HG03039 (cell line): ENCODE measurements at regions not wholly inside any gene's neighbourhood (a gene's known extent, or its start where the extent isn't known, plus 50 kb on each side); places are given as distances from the start of the nearest gene placed in this dataset.

Experiments
- ATAC-seq: cut with Tn5 transposase; IDR thresholded peaks from one replicate; pipeline ENCODE4 v1.9.1; 2021; ENCODE audit warnings: mild to moderate bottlenecking, moderate library complexity; ENCODE audit not compliant: unreplicated experiment

DNA sequence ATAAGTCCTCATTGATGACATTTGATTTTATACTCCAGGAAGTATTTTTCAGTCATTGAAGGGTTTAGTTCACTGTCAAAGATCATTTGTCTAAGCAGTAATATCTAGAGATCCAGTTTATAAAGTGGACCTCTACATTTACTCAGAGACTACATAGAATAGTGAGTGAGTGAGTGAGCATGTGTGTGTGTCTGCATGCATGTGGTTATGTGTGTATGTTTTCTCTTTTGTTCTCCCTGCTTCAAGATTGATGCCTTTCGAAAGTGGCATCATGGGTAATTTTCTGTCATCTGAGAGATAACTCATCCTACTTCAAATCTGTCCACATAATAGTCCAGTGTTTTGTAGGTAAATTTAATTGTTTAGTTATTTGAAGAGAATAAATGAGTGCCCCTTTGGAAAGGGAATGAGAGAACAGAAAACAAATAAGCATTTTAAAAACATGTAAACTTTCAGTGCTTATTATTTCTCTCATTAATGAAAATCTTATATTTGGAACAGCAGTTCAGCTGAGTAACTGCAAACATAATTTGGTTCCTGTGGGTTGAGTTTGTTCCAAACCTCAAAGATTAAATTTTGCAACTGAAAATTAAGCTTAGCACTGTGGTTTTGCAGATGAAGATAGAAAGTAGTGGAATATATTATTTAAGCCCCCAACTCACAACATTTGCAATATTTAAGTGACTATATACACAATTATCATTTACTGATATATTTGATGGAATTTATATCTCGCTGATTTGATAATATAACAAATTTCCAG is 1295.1 kb upstream of the C9orf72 start:
- ATAC-seq = no peak

GRCh38 chr9:28882529-28882928 is 1309.2 kb upstream of the C9orf72 start:
- ATAC-seq = no peak

DNA sequence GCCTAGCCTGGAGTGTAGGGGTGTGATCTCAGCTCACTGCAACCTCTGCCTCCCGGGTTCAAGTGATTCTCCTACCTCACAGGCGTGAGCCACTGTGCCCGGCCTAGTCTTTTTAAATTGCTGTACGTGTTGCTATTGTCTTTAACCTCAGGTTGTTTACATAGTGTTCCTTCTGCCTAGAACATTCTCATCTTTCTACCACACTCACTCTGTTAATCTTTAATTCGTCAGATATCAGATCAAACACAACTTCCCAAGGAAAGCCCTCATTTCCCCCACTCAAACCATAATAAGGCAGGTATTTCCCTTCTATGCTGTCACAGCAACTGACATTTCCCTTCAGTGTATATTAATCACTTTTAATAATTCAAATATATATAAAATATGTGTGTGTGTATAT is 1310.0 kb upstream of the C9orf72 start:
- ATAC-seq = no peak

GRCh38 chr9:28887188-28887884 is 1314.1 kb upstream of the C9orf72 start:
- no peak for ATAC-seq

GRCh38 chr9:28888806-28889205 is 1315.5 kb upstream of the C9orf72 start:
- ATAC-seq = no peak

GRCh38 chr9:28892538-28892937 is 1319.3 kb upstream of the C9orf72 start:
- ATAC-seq = no peak

- no peak for ATAC-seq
Measured at GRCh38 chr9:28899267-28899666, 1326.0 kb upstream of the C9orf72 start.

GRCh38 chr9:28899926-28900325 is 1326.6 kb upstream of the C9orf72 start:
- no peak for ATAC-seq

DNA sequence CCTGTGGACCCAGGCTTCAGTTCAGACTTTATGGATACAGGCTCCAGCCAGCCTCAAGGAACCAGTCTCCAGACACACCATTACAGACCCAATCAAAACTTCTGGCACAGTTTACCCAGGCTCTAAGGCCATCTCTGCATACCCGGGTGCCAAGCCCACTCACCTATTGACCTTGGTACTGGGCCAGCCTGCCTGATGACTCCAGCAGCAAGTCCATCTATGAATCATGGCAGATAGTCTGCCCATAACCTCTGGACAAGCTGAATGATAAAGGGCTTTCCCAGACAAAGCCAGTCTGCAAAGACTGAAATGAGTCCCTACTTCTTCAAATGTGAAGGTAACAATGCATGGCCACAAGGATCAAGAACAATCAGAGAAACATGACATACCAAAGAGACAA is 1327.1 kb upstream of the C9orf72 start:
- no peak for ATAC-seq

DNA sequence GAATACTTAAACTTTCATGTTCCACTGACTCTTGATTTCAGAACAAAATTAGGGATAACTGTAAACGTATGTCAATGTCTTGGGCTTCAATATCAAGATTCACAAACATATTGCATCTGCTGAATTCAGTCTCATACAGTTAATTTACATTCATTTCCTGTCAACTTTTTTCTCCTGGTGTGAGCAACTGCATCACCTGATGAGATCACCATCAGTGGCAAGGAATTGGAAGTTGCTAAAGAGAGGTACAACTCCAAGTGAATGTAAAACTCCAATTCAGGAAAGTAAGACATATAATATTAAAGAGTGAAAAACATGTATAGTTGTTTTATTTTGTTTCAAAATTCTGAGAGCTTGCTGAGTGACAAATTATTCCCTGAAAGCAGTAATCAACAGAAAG is 1336.2 kb upstream of the C9orf72 start:
- ATAC-seq = no peak

- ATAC-seq = no peak
Measured at GRCh38 chr9:28912621-28913020, 1339.3 kb upstream of the C9orf72 start.

DNA sequence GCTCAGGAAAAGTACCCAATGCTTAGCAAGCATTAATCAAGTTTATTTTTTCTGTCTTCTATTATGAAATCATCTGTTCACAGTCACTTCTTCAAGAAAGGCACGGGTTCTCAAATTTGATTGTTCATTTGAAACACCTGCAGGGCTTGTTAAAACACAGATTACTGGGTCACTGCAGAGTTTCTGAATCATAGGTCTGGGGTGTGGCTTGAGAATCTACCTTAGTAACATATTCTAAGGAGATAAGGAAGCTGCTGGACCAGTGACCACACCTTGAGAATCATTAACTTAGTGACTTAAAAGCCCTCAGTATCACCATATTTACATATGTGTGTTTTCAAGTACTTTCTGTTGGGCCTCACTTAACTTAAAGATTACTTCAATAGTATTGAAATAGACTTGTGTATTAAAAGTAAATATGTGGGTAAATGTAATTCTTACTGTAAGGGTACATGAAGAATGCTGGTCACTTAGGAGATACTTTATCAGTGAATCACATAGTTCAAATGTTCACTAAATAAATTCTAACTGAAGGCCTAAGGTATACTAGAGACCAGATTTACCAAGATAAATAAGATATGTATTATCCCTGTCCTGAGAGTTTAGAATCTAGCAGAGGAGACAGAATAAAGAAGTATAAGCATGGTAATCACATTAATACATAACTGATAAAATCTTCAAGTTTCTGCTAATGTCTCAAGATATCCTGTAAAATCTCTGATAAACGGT is 1342.1 kb upstream of the C9orf72 start:
- ATAC-seq = no peak

GRCh38 chr9:28916348-28916747 is 1343.1 kb upstream of the C9orf72 start:
- no peak for ATAC-seq

GRCh38 chr9:28921857-28922500 is 1348.7 kb upstream of the C9orf72 start:
- no peak for ATAC-seq

DNA sequence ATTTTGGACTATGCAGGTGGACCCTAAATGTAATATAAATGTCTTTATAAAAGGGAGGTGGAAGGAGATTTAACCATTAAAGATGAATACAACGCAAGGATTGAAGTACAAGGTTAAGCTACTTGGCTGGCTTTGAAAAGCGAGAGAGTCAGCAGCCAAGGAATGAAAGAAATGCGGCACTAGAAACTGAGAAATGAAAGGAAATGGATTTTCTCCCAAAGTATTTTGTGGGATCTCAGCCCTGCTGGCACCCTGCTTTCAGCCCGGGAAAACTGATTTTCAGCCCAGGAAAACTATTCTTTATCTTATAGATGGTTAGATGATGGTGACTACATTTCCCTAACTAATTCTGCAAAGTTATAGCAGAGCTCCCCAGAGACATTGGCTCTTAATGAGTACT is 1349.6 kb upstream of the C9orf72 start:
- no peak for ATAC-seq

- ATAC-seq = no peak
Measured at GRCh38 chr9:28923351-28923750, 1350.1 kb upstream of the C9orf72 start.

GRCh38 chr9:28925157-28925556 is 1351.9 kb upstream of the C9orf72 start:
- ATAC-seq = no peak

GRCh38 chr9:28926306-28926705 is 1353.0 kb upstream of the C9orf72 start:
- ATAC-seq = no peak

DNA sequence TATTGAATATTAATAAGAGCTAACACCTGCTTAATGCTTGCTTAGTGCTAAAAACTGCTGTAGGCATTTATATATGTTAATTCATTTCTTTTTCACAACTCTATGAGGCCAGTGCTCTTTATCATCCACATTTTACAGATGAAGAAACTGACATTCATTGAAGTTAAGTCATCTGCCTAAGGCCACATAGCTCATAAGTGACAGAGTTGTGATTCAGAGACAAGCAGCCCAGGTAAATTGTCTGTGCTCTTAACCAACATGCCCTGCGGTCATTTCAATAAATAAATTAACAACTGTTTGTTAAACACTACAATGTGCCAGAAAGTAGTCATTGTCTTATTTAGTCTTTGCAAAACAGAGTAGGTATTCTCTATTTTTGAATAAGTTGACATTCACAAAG is 1354.4 kb upstream of the C9orf72 start:
- no peak for ATAC-seq

DNA sequence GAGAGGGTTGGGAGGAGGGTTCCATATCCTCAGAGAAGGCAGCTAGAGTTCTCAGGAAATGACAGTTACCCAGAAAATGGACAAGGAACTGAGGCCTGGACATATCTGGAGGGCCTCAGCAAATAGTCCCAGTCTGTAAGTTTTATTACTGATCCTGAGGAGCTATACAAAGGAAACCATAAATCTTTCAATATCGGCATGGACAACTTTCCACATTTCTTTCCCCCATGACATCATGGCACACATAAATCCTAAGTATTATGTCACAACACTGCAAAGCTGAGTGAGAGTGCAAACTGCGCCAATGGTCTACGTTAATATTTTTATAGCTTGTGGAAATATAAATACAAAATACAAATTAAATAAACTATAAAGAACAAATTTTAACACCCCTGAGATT is 1356.2 kb upstream of the C9orf72 start:
- ATAC-seq = no peak

GRCh38 chr9:28930766-28931165 is 1357.5 kb upstream of the C9orf72 start:
- ATAC-seq = no peak
